ENCODE measurements at regions not wholly inside any gene's neighbourhood (a gene's known extent, or its start where the extent isn't known, plus 50 kb on each side); places are given as distances from the start of the nearest gene placed in this dataset.

DNA sequence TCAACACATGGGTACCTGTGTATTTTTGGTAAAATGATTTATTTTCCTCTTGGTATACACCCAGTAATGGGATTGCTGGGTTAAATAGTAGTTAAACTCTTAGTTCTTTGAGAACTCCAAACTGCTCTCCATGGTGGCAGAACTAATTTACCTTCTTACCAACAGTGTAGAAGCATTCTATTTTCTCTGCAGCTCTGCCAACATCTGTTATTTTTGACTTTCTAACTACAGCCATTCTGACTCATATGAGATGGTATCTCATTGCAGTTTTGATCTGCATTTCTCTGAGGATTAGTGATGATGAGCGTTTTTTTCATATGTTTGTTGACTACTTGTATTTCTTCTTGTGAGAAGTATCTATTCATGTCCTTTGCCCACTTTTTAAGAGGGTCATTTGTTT, 180.6 kb downstream of the FSIP2 start:
- in situ Hi-C loops (cut with HindIII; ENCODE audit: low sequenced_read_pairs): no loop called here
- TF ChIP-seq, protein P1, sequence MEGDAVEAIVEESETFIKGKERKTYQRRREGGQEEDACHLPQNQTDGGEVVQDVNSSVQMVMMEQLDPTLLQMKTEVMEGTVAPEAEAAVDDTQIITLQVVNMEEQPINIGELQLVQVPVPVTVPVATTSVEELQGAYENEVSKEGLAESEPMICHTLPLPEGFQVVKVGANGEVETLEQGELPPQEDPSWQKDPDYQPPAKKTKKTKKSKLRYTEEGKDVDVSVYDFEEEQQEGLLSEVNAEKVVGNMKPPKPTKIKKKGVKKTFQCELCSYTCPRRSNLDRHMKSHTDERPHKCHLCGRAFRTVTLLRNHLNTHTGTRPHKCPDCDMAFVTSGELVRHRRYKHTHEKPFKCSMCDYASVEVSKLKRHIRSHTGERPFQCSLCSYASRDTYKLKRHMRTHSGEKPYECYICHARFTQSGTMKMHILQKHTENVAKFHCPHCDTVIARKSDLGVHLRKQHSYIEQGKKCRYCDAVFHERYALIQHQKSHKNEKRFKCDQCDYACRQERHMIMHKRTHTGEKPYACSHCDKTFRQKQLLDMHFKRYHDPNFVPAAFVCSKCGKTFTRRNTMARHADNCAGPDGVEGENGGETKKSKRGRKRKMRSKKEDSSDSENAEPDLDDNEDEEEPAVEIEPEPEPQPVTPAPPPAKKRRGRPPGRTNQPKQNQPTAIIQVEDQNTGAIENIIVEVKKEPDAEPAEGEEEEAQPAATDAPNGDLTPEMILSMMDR (IDR thresholded peaks at IDR 0.05; ENCODE audit: low read depth, low read length, missing control alignments): no peak
- DNase-seq (ENCODE audit: low read depth): peak; percentile 22
- no peak overlapping the region for H3K4me3 ChIP-seq (ENCODE audit: low read depth, low read length)

DNA sequence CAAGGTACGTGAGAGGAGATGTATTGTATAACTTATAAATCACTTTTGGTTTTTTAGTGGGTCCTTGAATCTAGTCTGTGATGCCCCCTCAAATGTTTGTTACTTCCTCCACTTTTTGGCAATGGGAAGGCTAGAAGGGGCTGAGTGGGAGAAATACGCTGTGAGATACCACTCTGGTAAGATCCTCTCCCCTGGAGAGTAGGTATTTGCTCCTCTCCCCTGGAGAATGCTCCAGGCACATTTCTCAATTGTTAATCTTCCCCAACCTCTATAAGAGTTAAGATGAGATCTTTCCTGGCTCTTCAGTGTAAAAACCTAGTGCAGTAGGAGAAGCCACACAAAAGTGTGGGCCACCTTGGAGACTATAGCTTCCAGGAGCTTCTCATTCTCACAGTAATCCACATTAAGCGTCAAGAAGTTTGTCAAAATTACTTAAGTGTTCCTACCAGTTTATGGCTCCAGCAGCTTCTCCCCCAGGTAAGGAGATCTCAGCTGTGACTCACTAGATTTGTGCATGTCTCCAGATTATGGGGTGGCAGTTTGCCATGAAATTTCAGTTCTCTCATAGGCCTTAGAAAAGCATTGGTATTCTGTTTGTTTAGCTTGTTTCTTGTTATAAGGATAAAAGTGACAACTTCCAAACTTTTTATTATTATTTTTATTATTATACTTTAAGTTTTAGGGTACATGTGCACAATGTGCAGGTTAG, 182.6 kb downstream of the FSIP2 start:
- no peak overlapping the region for H3K4me3 ChIP-seq (ENCODE audit: low read depth, low read length)
- TF ChIP-seq, protein P1 (IDR thresholded peaks at IDR 0.05; ENCODE audit: low read depth, low read length, missing control alignments): no peak
- no peak for DNase-seq (ENCODE audit: low read depth)
- in situ Hi-C loops (cut with HindIII; ENCODE audit: low sequenced_read_pairs): no loop called here

DNA sequence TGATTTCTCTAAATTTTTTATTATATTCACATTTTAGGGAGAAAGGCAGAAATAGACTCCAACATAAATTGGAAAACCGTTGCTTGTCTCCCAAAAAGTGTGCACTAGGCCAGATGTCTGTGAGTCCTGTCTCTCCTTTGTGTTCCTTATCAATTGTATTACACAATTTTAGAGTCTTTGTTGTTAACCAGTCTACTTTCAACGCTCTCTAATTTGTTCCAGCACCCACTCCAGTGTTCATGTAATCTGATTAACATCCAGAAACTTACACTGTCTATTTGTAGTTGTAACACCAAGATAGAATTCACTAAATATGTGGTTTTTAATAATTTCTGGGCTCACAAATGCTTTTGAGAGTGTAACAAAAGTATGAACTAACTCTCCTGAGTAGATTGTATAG, 195.6 kb downstream of the FSIP2 start:
- H3K4me3 ChIP-seq (ENCODE audit: low read depth, low read length): no peak overlapping the region
- TF ChIP-seq, protein P1 (IDR thresholded peaks at IDR 0.05; ENCODE audit: low read depth, low read length, missing control alignments): no peak
- no peak for DNase-seq (ENCODE audit: low read depth)
- in situ Hi-C loops (cut with HindIII; ENCODE audit: low sequenced_read_pairs): no loop called here

DNA sequence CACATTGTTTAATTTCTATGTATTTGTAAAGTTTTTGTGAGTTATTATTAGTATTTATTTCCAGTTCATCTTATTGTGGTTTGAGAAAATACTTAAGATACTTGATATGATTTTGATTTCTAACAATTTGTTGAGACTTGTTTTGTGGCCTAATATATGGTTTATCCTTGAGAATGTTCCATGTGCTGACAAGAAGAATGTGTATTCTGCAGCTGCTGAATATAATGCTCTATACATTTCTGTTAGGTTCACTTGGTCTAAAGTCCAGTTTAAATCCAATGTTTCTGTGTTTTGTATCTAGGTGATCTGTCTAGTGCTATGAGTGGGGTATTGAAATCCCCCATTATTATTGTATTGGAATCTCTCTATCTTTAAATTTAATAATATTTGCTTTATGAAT, 201.3 kb downstream of the FSIP2 start:
- in situ Hi-C loops (cut with HindIII; ENCODE audit: low sequenced_read_pairs): no loop called here
- no peak overlapping the region for H3K4me3 ChIP-seq (ENCODE audit: low read depth, low read length)
- TF ChIP-seq, protein P1 (IDR thresholded peaks at IDR 0.05; ENCODE audit: low read depth, low read length, missing control alignments): no peak
- no peak for DNase-seq (ENCODE audit: low read depth)

DNA sequence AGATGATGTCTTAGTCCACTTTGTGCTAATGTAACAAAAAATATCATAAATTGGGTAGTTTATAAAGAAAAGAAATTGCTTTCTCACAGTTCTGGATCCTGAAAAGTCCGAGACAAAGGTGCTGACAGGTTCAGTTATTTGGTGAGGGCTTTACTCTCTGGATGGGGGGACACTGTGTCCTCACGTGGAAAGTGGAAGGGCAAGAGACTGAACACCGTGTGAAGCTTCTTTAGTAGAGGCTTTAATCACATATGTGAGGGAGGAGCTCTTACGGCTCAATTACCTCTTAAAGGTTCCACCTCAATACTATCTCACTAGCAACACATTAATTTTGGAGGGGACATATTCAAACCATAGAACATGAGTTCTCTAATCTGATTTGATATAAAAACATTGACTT, 204.3 kb downstream of the FSIP2 start:
- no peak overlapping the region for H3K4me3 ChIP-seq (ENCODE audit: low read depth, low read length)
- no peak for DNase-seq (ENCODE audit: low read depth)
- in situ Hi-C loops (cut with HindIII; ENCODE audit: low sequenced_read_pairs): no loop called here

DNA sequence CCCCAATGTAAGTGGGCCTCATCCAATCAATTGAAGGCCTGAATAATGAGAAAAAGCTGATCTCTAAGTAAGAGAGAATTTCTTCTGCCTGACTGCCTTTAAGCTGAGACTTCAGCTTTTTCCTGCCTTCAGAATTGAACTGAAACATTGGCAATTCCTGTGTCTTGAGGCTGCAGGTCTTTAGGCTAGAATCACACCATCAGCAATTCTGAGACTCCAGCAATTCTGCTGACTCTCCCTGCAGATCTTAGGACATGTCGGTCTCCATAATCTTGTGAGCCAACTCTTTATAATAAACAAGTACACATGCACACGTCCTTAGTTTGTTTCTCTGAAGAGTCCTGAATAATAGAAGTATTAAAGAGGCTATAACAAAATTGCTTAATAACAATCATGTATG, 209.1 kb downstream of the FSIP2 start:
- in situ Hi-C loops (cut with HindIII; ENCODE audit: low sequenced_read_pairs): no loop called here
- DNase-seq (ENCODE audit: low read depth): no peak
- H3K4me3 ChIP-seq (ENCODE audit: low read depth, low read length): no peak overlapping the region
- TF ChIP-seq, protein P1 (IDR thresholded peaks at IDR 0.05; ENCODE audit: low read depth, low read length, missing control alignments): no peak

More for the DNA sequence above, 204.3 kb downstream of the FSIP2 start:
- TF ChIP-seq, protein P1 (IDR thresholded peaks at IDR 0.05; ENCODE audit: low read depth, low read length, missing control alignments): no peak
